ENCODE measurements at regions not wholly inside any gene's neighbourhood (a gene's known extent, or its start where the extent isn't known, plus 50 kb on each side); places are given as distances from the start of the nearest gene placed in this dataset.

- TF ChIP-seq REST (IDR thresholded peaks at IDR 0.05; ENCODE audit: insufficient read depth in 1 of 2, low read depth in 2 of 2, low read length in 2 of 2) (no peak), POLR2AphosphoS5 (IDR thresholded peaks at IDR 0.05; ENCODE audit: low read depth, low read length) (no peak), SIN3A (IDR thresholded peaks at IDR 0.05; ENCODE audit: borderline replicate concordance, insufficient read depth, low read length) (no peak), FOXP2 (optimal IDR thresholded peaks at IDR 0.05; ENCODE audit: borderline replicate concordance, extremely low read depth, extremely low read length, insufficient read depth) (no peak), TAF1 (IDR thresholded peaks at IDR 0.05; ENCODE audit: borderline replicate concordance, insufficient read depth, low read length) (no peak)
These were observed 133.7 kb upstream of the RTL1 start for GRCh38 chr14:101037021-101037817.

DNA sequence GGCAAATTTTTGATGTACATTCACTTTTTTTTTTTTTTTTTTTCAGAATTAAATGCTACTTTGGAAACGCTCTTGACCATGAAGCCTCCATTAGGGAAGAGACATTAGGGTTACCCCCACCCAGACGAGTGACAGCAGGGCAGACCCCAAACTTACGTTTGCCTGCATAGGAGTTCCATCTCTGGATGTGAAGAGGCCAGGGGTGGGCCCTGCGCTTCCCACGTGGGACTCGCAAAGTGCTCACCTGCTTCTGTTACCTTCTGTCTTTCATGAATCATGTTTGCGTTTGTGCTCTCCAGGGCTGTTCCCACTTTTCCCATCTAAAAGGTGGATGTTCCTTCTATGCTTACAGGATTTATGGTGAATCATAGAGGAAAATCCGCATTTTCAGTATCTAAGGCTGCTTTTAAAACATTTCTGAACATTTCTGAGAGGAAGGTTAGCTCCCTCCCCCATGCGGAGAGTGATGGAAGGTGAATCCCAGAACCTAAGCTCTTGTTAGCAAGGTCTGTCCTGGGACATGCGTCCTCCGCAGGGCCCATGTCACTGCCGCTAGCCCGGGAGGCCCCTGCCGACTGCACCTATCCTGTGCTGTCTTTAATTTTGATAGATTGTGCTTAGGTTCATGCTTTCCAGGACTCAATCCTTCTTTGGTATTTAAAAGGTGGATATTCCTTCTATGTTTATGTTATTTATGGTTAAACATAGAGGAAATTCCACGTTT, 135.7 kb upstream of the RTL1 start:
- TF ChIP-seq SIN3A (IDR thresholded peaks at IDR 0.05; ENCODE audit: borderline replicate concordance, insufficient read depth, low read length) (no peak), REST (IDR thresholded peaks at IDR 0.05; ENCODE audit: insufficient read depth in 1 of 2, low read depth in 2 of 2, low read length in 2 of 2) (no peak), POLR2AphosphoS5 (IDR thresholded peaks at IDR 0.05; ENCODE audit: low read depth, low read length) (no peak), TAF1 (IDR thresholded peaks at IDR 0.05; ENCODE audit: borderline replicate concordance, insufficient read depth, low read length) (no peak), FOXP2 (optimal IDR thresholded peaks at IDR 0.05; ENCODE audit: borderline replicate concordance, extremely low read depth, extremely low read length, insufficient read depth) (no peak)

- TF ChIP-seq TAF1 (IDR thresholded peaks at IDR 0.05; ENCODE audit: borderline replicate concordance, insufficient read depth, low read length): no peak
- TF ChIP-seq FOXP2 (optimal IDR thresholded peaks at IDR 0.05; ENCODE audit: borderline replicate concordance, extremely low read depth, extremely low read length, insufficient read depth): no peak
- no peak for TF ChIP-seq SIN3A (IDR thresholded peaks at IDR 0.05; ENCODE audit: borderline replicate concordance, insufficient read depth, low read length)
- no peak for TF ChIP-seq POLR2AphosphoS5 (IDR thresholded peaks at IDR 0.05; ENCODE audit: low read depth, low read length)
- TF ChIP-seq REST (IDR thresholded peaks at IDR 0.05; ENCODE audit: insufficient read depth in 1 of 2, low read depth in 2 of 2, low read length in 2 of 2): no peak
These were observed 136.2 kb upstream of the RTL1 start for GRCh38 chr14:101039755-101040138.

DNA sequence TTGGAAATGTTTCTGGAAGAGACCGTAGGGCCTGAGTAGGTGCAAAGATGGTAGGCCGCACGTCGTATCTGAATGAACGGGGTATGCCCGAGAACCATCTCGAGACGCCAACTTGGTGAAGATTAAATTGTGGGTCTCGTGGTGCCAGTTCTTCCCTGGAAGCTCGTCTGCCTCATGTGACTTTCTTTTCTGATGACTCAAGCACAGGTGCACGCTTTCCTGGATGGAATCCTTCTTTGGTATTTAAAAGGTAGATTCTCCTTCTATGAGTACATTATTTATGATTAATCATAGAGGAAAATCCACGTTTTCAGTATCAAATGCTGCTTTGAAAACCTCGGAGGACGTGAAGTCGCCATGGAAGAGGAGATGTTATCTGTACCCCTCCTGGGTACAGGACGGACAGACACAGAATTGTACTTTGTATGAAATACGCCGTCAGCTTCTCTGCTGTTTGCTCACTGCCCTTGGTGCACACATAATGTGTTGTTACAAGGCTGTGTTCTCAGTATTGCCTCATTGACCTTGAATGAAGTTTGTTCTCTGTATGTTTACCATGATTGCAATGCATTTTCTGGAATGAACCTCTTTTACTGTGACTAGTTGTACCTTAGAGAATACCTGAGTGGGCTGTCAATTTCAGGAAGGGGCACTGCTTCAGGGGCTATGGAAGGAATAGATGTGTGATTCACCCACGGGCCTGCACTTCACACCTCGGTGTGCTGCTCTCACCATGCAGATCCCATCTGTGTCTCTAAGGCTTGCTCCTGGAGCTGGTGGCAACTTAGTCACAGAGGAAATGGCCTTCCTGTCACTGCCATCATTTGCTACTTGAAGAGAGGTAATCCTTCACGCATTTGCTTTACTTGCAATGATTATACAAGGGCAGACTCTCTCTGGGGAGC, 137.3 kb upstream of the RTL1 start:
- TF ChIP-seq TAF1 (IDR thresholded peaks at IDR 0.05; ENCODE audit: borderline replicate concordance, insufficient read depth, low read length) (no peak), FOXP2 (optimal IDR thresholded peaks at IDR 0.05; ENCODE audit: borderline replicate concordance, extremely low read depth, extremely low read length, insufficient read depth) (no peak), POLR2AphosphoS5 (IDR thresholded peaks at IDR 0.05; ENCODE audit: low read depth, low read length) (no peak), REST (IDR thresholded peaks at IDR 0.05; ENCODE audit: insufficient read depth in 1 of 2, low read depth in 2 of 2, low read length in 2 of 2) (no peak), SIN3A (IDR thresholded peaks at IDR 0.05; ENCODE audit: borderline replicate concordance, insufficient read depth, low read length) (no peak)

Measured in PFSK-1 (cell line).